ENCODE measurements at regions not wholly inside any gene's neighbourhood (a gene's known extent, or its start where the extent isn't known, plus 50 kb on each side); places are given as distances from the start of the nearest gene placed in this dataset.

DNA sequence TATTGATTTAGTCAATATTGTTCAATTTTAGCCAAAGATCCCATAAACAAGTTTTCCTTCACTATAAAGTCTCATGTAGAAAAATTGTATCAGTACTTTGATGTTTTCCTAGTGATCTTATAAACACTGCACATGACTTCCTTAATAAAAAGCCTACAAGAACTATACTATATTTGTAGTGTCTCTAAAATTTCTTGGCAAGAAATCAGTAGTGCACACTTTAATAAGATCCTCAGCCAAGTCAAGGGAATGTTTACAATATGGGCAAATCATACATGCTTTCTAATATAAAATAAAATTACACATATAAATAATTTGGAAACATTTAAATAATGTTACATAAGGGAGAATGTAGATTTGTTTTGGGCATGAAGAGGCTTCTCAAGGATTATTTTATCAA lies 203.0 kb upstream of the CCDC179 start:
- H3K4me3 Mint-ChIP-seq: no peak overlapping the region
- no peak overlapping the region for H3K27ac Mint-ChIP-seq
- intact Hi-C loops (cut with micrococcal nuclease): no loop called here
- no peaks in the 10 kb centered on the region for H3K36me3 Mint-ChIP-seq (ENCODE audit: low read depth)
- TF ChIP-seq, protein P1, sequence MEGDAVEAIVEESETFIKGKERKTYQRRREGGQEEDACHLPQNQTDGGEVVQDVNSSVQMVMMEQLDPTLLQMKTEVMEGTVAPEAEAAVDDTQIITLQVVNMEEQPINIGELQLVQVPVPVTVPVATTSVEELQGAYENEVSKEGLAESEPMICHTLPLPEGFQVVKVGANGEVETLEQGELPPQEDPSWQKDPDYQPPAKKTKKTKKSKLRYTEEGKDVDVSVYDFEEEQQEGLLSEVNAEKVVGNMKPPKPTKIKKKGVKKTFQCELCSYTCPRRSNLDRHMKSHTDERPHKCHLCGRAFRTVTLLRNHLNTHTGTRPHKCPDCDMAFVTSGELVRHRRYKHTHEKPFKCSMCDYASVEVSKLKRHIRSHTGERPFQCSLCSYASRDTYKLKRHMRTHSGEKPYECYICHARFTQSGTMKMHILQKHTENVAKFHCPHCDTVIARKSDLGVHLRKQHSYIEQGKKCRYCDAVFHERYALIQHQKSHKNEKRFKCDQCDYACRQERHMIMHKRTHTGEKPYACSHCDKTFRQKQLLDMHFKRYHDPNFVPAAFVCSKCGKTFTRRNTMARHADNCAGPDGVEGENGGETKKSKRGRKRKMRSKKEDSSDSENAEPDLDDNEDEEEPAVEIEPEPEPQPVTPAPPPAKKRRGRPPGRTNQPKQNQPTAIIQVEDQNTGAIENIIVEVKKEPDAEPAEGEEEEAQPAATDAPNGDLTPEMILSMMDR (IDR thresholded peaks at IDR 0.05): no peak
- no peaks in the 10 kb centered on the region for H3K27me3 Mint-ChIP-seq
- ChIA-PET POLR2A (no interaction called here), CTCF (no interaction called here)
- ATAC-seq (ENCODE audit: low read depth): no peak
- no peaks in the 10 kb centered on the region for H3K4me1 Mint-ChIP-seq
- no peaks in the 10 kb centered on the region for H3K9me3 Mint-ChIP-seq
- DNase-seq: no peak

DNA sequence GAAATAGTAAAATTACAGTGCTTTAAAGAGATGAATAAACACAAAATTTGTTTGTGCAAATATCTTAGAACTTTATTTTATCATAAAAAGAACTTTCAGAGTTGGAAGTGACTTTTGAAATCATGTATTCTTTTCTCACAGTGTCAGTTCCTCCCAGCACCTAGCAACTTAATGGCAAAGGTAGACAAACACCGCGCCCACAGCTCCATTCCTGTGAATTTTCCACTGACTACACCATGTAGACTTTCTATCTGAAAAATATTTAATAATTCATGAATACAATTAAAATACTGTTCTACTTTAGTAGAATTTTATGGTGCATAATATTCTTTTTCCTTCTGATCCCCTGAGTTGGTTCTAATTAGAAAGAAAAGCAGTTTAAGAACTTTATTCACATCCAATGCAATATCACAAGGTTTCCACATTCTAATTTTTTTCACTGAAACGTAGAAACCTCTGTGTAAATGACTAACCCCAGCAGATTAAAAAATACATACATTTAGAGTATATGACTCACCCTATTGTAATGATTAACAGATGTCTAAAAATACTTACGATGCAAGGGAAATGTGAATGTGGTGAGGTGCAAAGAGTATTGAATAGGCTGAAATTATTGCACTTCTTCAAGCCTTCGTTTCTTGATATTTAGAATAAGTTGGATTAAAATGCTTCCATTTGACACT lies 218.2 kb upstream of the CCDC179 start:
- ATAC-seq (ENCODE audit: low read depth) (no peak), DNase-seq (no peak)
- Mint-ChIP-seq H3K36me3 (ENCODE audit: low read depth) (no peaks in the 10 kb centered on the region), H3K27me3 (no peaks in the 10 kb centered on the region), H3K9me3 (no peaks in the 10 kb centered on the region), H3K4me3 (no peak overlapping the region), H3K27ac (no peak overlapping the region), H3K4me1 (no peaks in the 10 kb centered on the region)
- CTCF ChIA-PET: no interaction called here
- POLR2A ChIA-PET: no interaction called here
- intact Hi-C loops (cut with micrococcal nuclease): no loop called here
- TF ChIP-seq, protein P1 (IDR thresholded peaks at IDR 0.05): no peak

DNA sequence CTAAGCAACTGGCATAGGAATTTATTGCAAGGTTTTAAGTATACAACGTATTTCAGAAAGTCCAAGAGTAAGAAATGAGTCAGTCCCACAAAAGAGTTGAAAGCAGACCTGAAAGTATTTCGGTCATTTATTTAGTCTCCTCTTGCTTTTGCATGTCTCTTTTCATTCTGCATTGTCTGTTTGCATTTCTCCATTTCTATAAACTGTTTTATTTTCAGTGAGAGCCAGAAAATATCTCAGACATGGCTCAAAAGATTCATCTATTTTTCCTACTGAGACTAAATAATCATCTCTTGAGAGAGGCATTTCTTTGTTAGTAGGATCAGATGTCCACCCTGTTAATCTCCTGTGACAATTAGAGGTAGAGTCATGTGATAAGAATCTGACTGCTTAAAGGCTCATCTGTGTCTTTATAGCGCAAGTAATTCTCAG lies 219.1 kb upstream of the CCDC179 start:
- TF ChIP-seq, protein P1 (IDR thresholded peaks at IDR 0.05): no peak
- ChIA-PET POLR2A (no interaction called here), CTCF (no interaction called here)
- Mint-ChIP-seq H3K4me3 (no peak overlapping the region), H3K27ac (no peak overlapping the region), H3K36me3 (ENCODE audit: low read depth) (no peaks in the 10 kb centered on the region), H3K4me1 (no peaks in the 10 kb centered on the region), H3K27me3 (no peaks in the 10 kb centered on the region), H3K9me3 (no peaks in the 10 kb centered on the region)
- intact Hi-C loops (cut with micrococcal nuclease): no loop called here
- no peak for DNase-seq
- ATAC-seq (ENCODE audit: low read depth): no peak

DNA sequence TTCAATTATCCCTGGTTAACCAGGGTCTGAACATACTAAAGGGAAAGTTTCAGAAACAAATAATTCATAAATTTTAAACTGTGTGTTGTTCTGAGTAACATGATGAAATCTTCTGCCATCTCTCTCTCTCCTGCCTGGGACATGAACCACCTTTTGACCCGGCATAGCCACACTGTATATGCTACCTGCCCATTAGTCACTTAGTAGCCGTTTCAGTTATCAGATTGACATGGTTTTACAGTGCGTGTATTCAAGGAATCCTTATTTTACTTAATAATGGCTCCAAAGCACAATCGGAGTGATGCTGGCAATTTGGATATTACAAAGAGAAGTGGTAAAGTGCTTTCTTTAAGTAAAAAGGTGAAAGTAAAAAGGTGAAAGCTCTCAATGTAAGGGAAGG lies 227.1 kb upstream of the CCDC179 start:
- TF ChIP-seq, protein P1 (IDR thresholded peaks at IDR 0.05): no peak
- Mint-ChIP-seq H3K4me1 (no peaks in the 10 kb centered on the region), H3K9me3 (no peaks in the 10 kb centered on the region), H3K4me3 (no peak overlapping the region), H3K36me3 (ENCODE audit: low read depth) (no peaks in the 10 kb centered on the region), H3K27ac (no peak overlapping the region), H3K27me3 (no peaks in the 10 kb centered on the region)
- DNase-seq (no peak), ATAC-seq (ENCODE audit: low read depth) (no peak)
- ChIA-PET POLR2A (no interaction called here), CTCF (no interaction called here)
- intact Hi-C loops (cut with micrococcal nuclease): no loop called here

DNA sequence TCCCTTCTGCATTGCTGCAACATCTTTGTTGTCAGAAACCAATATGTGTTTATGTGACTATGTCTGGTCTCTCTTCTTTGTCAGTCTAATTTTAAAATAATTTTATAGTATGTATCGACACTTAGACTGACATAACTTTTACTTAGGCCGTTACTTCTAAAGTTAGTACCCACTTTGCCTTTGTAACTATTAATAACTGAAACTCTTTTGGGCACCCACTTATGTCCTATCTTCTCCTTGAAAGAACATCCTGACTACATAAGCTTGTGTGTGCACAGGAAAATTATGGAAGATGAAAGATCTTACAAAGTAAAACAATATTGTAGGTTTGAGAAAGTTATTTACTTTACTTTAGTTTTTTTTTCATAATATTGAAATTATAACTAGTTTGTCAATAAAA lies 230.4 kb upstream of the CCDC179 start:
- POLR2A ChIA-PET: no interaction called here
- Mint-ChIP-seq H3K4me1 (no peaks in the 10 kb centered on the region), H3K9me3 (no peaks in the 10 kb centered on the region), H3K27ac (no peak overlapping the region), H3K27me3 (no peaks in the 10 kb centered on the region), H3K4me3 (no peak overlapping the region), H3K36me3 (ENCODE audit: low read depth) (no peaks in the 10 kb centered on the region)
- CTCF ChIA-PET: no interaction called here
- TF ChIP-seq, protein P1 (IDR thresholded peaks at IDR 0.05): no peak
- ATAC-seq (ENCODE audit: low read depth): no peak
- intact Hi-C loops (cut with micrococcal nuclease): no loop called here
- no peak for DNase-seq
